Thymus (tissue), 11 donors: ENCODE measurements at regions not wholly inside any gene's neighbourhood (a gene's known extent, or its start where the extent isn't known, plus 50 kb on each side); places are given as distances from the start of the nearest gene placed in this dataset.

Source experiments
- DNase-seq, 9 donors: peaks; one replicate each; pipeline ENCODE4 v3.0.0-alpha.2; 2013; ENCODE audit warnings: low spot score in 9 of 9, low read depth in 6 of 9, missing footprints in 1 of 9
- H3K27ac ChIP-seq, 2 donors: one replicate each; pipeline ENCODE4 v1.5.1; 2013; ENCODE audit warnings: control low read depth in 1 of 2, low read depth in 1 of 2, low read length in 1 of 2, mild to moderate bottlenecking in 1 of 2, moderate library complexity in 1 of 2
- H3K27me3 ChIP-seq, 2 donors: one replicate each; pipeline ENCODE4 v1.5.1; 2013; ENCODE audit warnings: low read length in 1 of 2; ENCODE audit not compliant: control insufficient read depth in 2 of 2, insufficient read depth in 1 of 2
- H3K36me3 ChIP-seq, 2 donors: one replicate each; pipeline ENCODE4 v1.5.1; 2013; ENCODE audit warnings: low read length in 1 of 2, mild to moderate bottlenecking in 1 of 2, moderate library complexity in 1 of 2; ENCODE audit not compliant: control insufficient read depth in 2 of 2, insufficient read depth in 2 of 2
- H3K4me1 ChIP-seq, 2 donors: one replicate each; pipeline ENCODE4 v1.5.1; 2013; ENCODE audit warnings: low read length in 2 of 2; ENCODE audit not compliant: control insufficient read depth in 2 of 2, insufficient read depth in 2 of 2
- H3K4me3 ChIP-seq, 2 donors: one replicate each; pipeline ENCODE4 v1.5.1; 2013; ENCODE audit warnings: low read length in 2 of 2, control low read depth in 1 of 2, mild to moderate bottlenecking in 1 of 2
- H3K9me3 ChIP-seq, 2 donors: one replicate each; pipeline ENCODE4 v1.5.1; 2013; ENCODE audit warnings: low read length in 1 of 2, mild to moderate bottlenecking in 1 of 2; ENCODE audit not compliant: control insufficient read depth in 2 of 2, insufficient read depth in 1 of 2
- WGBS: extraction: QIAGEN DNeasy Blood & Tissue Kit; methylation state at CpG from one replicate; pipeline ENCODE4 v1.1.7; 2013; 5-methylcytosine and 5-hydroxymethylcytosine counted together
- donor health status: healthy.

DNA sequence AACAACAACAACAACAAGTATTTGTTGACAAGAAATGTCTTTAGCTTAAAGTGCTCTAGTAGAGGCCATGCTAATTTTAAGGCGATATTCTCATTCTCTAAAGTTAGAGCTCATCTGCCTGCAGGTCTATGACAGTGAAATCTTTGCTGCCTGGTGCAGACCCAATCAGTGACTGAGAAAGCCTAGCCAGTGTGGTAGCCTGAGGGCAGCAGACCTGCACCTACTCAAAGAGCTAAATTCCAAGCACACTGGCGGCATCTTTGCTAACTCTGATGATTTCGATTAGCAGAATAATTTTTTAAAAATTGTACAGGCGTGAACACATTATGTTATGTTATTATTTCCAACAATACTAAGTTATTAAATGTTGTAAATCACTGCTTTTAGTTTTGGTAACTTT lies 228.8 kb upstream of the RGMA start:
- H3K36me3 ChIP-seq, result no peaks in the 10 kb centered on the region
- no peak overlapping the region for H3K27ac ChIP-seq
- H3K27me3 ChIP-seq, result no peaks in the 10 kb centered on the region
- WGBS, result 99% methylated on average over 4 of the region's 4 CpGs
- H3K4me1 ChIP-seq, result peaks cover 0 to 13% of the 10 kb centered on the region in 2 donors
- H3K4me3 ChIP-seq, result no peak overlapping the region
- DNase-seq, result no peak
- H3K9me3 ChIP-seq, result no peaks in the 10 kb centered on the region

GRCh38 chr15:93314245-93314644 lies 225.2 kb upstream of the RGMA start:
- no peak overlapping the region for H3K4me3 ChIP-seq
- H3K36me3 ChIP-seq, result no peaks in the 10 kb centered on the region
- H3K27me3 ChIP-seq, result no peaks in the 10 kb centered on the region
- H3K9me3 ChIP-seq, result no peaks in the 10 kb centered on the region
- H3K27ac ChIP-seq, result no peak overlapping the region
- DNase-seq, result no peak
- WGBS, result 95% methylated on average over 5 of the region's 5 CpGs
- peaks cover 0 to 7% of the 10 kb centered on the region in 2 donors for H3K4me1 ChIP-seq

GRCh38 chr15:93312891-93313486 lies 224.0 kb upstream of the RGMA start:
- no peak overlapping the region for H3K4me3 ChIP-seq
- DNase-seq, result no peak
- H3K9me3 ChIP-seq, result no peaks in the 10 kb centered on the region
- H3K27ac ChIP-seq, result no peak overlapping the region
- H3K27me3 ChIP-seq, result no peaks in the 10 kb centered on the region
- WGBS, result 87% methylated on average over 7 of the region's 7 CpGs
- no peaks in the 10 kb centered on the region for H3K36me3 ChIP-seq
- H3K4me1 ChIP-seq, result peaks cover 0 to 7% of the 10 kb centered on the region in 2 donors

DNA sequence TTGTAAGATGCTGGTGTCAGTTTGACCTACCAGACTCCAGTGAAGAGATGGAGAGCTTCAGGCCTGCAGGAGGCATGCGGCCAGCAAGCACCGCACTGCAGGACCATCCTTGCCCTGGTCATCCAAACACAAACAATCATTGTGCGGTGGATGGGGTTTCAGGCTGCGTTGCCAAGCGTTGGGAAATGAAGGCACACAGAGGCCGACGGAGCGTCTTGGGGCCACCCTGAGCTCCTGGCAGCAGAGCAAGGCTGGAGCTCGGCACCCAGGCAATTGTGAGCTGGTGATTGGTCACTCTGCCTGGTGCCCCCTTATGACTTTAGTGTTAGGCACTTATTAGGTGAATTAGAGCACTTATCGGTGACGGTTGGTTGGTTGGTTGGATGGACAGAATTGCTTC lies 222.6 kb upstream of the RGMA start:
- 92% methylated on average over 11 of the region's 11 CpGs for WGBS
- Histone ChIP-seq H3K4me3 (no peak overlapping the region), H3K4me1 (peaks cover 0 to 7% of the 10 kb centered on the region in 2 donors), H3K9me3 (no peaks in the 10 kb centered on the region), H3K27me3 (no peaks in the 10 kb centered on the region), H3K36me3 (no peaks in the 10 kb centered on the region), H3K27ac (no peak overlapping the region)
- no peak for DNase-seq

GRCh38 chr15:93308026-93308690 lies 219.1 kb upstream of the RGMA start:
- H3K27ac ChIP-seq, result no peak overlapping the region
- 98% methylated on average over 16 of the region's 16 CpGs for WGBS
- H3K9me3 ChIP-seq, result no peaks in the 10 kb centered on the region
- H3K4me3 ChIP-seq, result no peak overlapping the region
- no peak for DNase-seq
- H3K27me3 ChIP-seq, result no peaks in the 10 kb centered on the region
- no peaks in the 10 kb centered on the region for H3K36me3 ChIP-seq
- peaks cover 0 to 6% of the 10 kb centered on the region in 2 donors for H3K4me1 ChIP-seq

- H3K4me3 ChIP-seq, result no peak overlapping the region
- no peak overlapping the region for H3K27ac ChIP-seq
- no peaks in the 10 kb centered on the region for H3K9me3 ChIP-seq
- H3K4me1 ChIP-seq, result no peaks in the 10 kb centered on the region
- H3K36me3 ChIP-seq, result no peaks in the 10 kb centered on the region
- 98% methylated on average over 14 of the region's 14 CpGs for WGBS
- no peak for DNase-seq
- no peaks in the 10 kb centered on the region for H3K27me3 ChIP-seq
Observed at GRCh38 chr15:93307513-93307912, 218.5 kb upstream of the RGMA start.

- 55% methylated on average over 2 of the region's 2 CpGs for WGBS
- Histone ChIP-seq H3K36me3 (no peaks in the 10 kb centered on the region), H3K4me1 (no peaks in the 10 kb centered on the region), H3K27ac (no peak overlapping the region), H3K27me3 (no peaks in the 10 kb centered on the region), H3K9me3 (no peaks in the 10 kb centered on the region), H3K4me3 (no peak overlapping the region)
- DNase-seq, result no peak
Observed at GRCh38 chr15:93305306-93305705, 216.3 kb upstream of the RGMA start.

- Histone ChIP-seq H3K9me3 (no peaks in the 10 kb centered on the region), H3K27ac (no peak overlapping the region), H3K27me3 (no peaks in the 10 kb centered on the region), H3K4me1 (no peaks in the 10 kb centered on the region), H3K36me3 (no peaks in the 10 kb centered on the region), H3K4me3 (no peak overlapping the region)
- no peak for DNase-seq
- 87% methylated on average over 6 of the region's 6 CpGs for WGBS
Observed at GRCh38 chr15:93302080-93302765, 213.2 kb upstream of the RGMA start.

DNA sequence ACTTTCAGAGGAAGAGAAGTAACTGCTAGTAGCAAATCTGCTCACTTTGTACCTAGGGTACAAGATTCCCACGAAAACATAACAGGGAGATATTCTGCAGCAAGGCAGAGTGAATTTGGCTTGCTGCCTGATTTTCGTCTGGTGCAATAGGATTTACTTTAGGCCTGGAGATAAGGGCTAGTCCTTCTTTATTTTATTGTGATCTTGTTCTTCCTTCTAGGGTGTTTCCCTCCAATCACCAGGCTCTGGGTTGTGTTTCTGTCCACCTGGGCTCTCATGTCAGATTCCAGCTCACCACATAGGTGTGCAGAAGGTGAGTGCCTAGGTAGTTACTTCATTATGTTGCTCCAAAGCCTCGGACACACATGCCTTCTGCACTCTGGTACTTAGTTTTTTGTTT lies 211.8 kb upstream of the RGMA start:
- Histone ChIP-seq H3K36me3 (no peaks in the 10 kb centered on the region), H3K4me3 (no peak overlapping the region), H3K4me1 (no peaks in the 10 kb centered on the region), H3K27me3 (no peaks in the 10 kb centered on the region), H3K27ac (no peak overlapping the region), H3K9me3 (no peaks in the 10 kb centered on the region)
- 93% methylated on average over 3 of the region's 3 CpGs for WGBS
- DNase-seq, result no peak
